NCI-H345 treated with DMSO at 0.1 percent for 48 hours (cell line): ENCODE measurements at regions not wholly inside any gene's neighbourhood (a gene's known extent, or its start where the extent isn't known, plus 50 kb on each side); places are given as distances from the start of the nearest gene placed in this dataset.
"Not testable (repeated sequence)": the region's sequence is repeated elsewhere in the genome, so short reads cannot be mapped to it uniquely, and the experiment has no call there.

ENCODE experiments used
- DNase-seq: peaks from one replicate; lab custom pipeline; 2025; ENCODE audit not compliant: unreplicated experiment; lab: John Stamatoyannopoulos, UW

GRCh38 chr10:59975918-59976317 lies 69.6 kb upstream of the CCDC6 start:
- not testable (repeated sequence) for DNase-seq

GRCh38 chr10:59971915-59972314 lies 65.6 kb upstream of the CCDC6 start:
- no peak for DNase-seq

GRCh38 chr10:59970396-59971368 lies 64.3 kb upstream of the CCDC6 start:
- no peak for DNase-seq

GRCh38 chr10:59968705-59969104 lies 62.3 kb upstream of the CCDC6 start:
- DNase-seq, result peak; percentile 12

GRCh38 chr10:59967079-59967478 lies 60.7 kb upstream of the CCDC6 start:
- DNase-seq, result peak; percentile 31

- no peak for DNase-seq
Observed at GRCh38 chr10:59965899-59966650, 59.7 kb upstream of the CCDC6 start.

- no peak for DNase-seq
Observed at GRCh38 chr10:59962756-59963155, 56.4 kb upstream of the CCDC6 start.

- DNase-seq, result no peak
Observed at GRCh38 chr10:59960751-59961150, 54.4 kb upstream of the CCDC6 start.

GRCh38 chr10:59959504-59960018 lies 53.2 kb upstream of the CCDC6 start:
- no peak for DNase-seq

GRCh38 chr10:59958882-59959281 lies 52.5 kb upstream of the CCDC6 start:
- DNase-seq, result no peak

GRCh38 chr10:59957975-59958374 lies 51.6 kb upstream of the CCDC6 start:
- no peak for DNase-seq
